ENCODE measurements at regions not wholly inside any gene's neighbourhood (a gene's known extent, or its start where the extent isn't known, plus 50 kb on each side); places are given as distances from the start of the nearest gene placed in this dataset.

DNA sequence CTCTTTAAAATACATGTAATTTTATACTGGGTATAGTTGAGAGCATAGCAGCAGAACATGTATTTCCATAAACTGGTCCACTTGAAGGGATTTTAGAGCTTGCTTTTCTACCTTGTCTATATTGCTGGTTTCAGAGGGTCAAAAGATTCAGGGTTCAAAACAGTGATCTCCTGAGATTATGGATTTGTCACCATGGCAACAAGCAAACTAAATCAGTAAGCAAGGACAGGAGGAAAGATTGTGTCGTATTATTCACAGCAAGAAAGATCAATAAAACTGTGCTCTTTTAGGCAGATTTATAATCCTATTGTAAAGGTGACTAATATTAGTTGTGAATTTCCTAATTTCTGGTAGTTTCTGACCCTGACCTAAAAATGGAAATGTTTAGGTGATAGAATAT lies 496.4 kb downstream of the LMO7 start:
- Mint-ChIP-seq H3K4me1 (no peaks in the 10 kb centered on the region), H3K27me3 (no peaks in the 10 kb centered on the region), H3K4me3 (no peak overlapping the region), H3K36me3 (no peaks in the 10 kb centered on the region), H3K9me3 (no peaks in the 10 kb centered on the region), H3K27ac (no peak overlapping the region)
- no peak for DNase-seq
- ATAC-seq (ENCODE audit: low read depth): no peak
- POLR2A ChIA-PET: no interaction called here

- H3K9me3 Mint-ChIP-seq: no peaks in the 10 kb centered on the region
- ATAC-seq (ENCODE audit: low read depth) (no peak), DNase-seq (no peak)
- no peak overlapping the region for H3K27ac Mint-ChIP-seq
- no peaks in the 10 kb centered on the region for H3K27me3 Mint-ChIP-seq
- H3K4me3 Mint-ChIP-seq: no peak overlapping the region
- POLR2A ChIA-PET: no interaction called here
- no peaks in the 10 kb centered on the region for H3K36me3 Mint-ChIP-seq
- no peaks in the 10 kb centered on the region for H3K4me1 Mint-ChIP-seq
Measured at GRCh38 chr13:76131551-76131950, 495.4 kb downstream of the LMO7 start.

DNA sequence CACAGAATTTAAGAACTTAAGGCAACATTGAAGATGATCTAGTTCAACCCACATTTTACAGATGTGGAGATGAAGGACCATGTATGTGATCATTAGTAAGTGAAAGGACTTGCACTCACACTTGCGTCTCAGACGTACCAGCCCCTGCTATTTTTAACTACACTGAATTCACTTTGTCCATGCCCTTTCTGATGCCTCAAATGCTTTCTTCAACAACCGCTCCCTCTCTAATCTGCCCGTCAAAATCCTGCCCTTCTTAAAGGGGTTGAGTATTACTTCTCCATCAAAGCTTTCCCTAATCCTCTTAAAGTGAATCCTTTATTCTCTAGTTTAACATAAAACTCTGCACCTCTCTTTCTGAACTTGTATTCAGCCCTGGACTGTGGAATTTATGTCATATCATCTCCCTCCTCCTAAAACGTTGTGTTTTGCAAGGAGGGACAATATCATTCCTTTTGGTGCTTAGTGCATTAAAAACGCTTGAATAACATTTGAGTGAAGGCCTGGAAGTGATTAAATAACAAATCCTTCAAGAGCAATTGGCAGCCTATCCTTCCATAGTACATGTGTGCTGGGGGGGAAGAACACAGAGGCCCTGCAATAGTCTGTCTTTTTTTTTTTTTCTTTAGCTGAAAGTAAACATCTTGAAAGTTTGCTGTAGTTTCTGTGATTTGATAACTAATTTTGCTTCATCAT lies 493.3 kb downstream of the LMO7 start:
- Mint-ChIP-seq H3K9me3 (peaks cover 3% of the 10 kb centered on the region), H3K4me1 (no peaks in the 10 kb centered on the region), H3K27me3 (no peaks in the 10 kb centered on the region), H3K4me3 (no peak overlapping the region), H3K36me3 (no peaks in the 10 kb centered on the region), H3K27ac (no peak overlapping the region)
- POLR2A ChIA-PET: no interaction called here
- ATAC-seq (ENCODE audit: low read depth): no peak
- no peak for DNase-seq

GRCh38 chr13:76127922-76128321 lies 491.8 kb downstream of the LMO7 start:
- no peak for ATAC-seq (ENCODE audit: low read depth)
- Mint-ChIP-seq H3K27me3 (no peaks in the 10 kb centered on the region), H3K27ac (no peak overlapping the region), H3K4me3 (no peak overlapping the region), H3K9me3 (peaks cover 7% of the 10 kb centered on the region), H3K36me3 (no peaks in the 10 kb centered on the region), H3K4me1 (no peaks in the 10 kb centered on the region)
- POLR2A ChIA-PET: no interaction called here
- no peak for DNase-seq

DNA sequence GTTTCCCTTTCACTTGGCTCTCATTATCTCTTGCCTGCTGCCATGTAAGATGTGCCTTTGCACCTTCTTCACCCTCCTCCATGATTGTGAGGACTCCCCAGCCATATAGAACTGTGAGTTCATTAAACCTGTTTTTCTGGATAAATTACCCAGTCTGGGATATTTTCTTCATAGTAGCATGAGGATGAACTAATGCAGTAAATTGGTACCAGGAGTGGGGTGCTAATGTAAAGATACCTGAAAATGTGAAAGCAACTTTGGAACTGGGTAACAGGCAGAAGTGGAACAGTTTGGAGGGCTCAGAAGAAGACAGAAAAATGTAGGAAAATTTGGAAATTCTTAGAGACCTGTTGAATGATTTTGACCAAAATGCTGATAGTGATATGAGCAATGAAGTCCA lies 487.4 kb downstream of the LMO7 start:
- no peak for DNase-seq
- no peak for ATAC-seq (ENCODE audit: low read depth)
- no peak overlapping the region for H3K4me3 Mint-ChIP-seq
- POLR2A ChIA-PET: no interaction called here
- peaks cover 13% of the 10 kb centered on the region for H3K9me3 Mint-ChIP-seq
- no peaks in the 10 kb centered on the region for H3K36me3 Mint-ChIP-seq
- no peaks in the 10 kb centered on the region for H3K4me1 Mint-ChIP-seq
- H3K27me3 Mint-ChIP-seq: no peaks in the 10 kb centered on the region
- no peak overlapping the region for H3K27ac Mint-ChIP-seq

DNA sequence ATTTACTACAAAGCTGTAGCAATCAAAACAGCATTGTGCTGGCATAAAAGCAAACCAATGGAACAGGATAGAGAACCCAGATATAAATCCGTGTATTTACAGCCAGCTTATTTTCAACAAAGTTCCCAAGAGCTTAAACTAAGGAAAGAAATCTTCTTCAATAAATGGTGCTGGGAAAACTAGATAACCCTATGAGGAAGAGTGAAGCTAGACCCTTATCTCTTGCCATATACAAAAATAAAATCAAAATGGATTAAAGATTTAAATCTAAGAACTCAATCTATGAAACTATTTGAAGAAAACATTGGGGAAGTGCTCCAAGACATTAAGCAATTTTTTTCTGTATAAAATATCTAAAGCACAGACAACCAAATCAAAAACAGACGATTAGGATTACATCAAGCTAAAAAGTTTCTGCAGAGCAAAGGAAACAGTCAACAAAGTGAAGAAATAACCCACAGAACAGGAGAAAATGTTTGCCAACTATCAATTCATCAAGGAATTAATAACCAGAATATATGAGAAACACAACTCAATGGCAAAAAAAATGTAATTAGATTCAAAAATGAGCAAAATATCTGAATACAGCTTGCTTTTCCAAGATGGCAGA lies 480.7 kb downstream of the LMO7 start:
- no peak overlapping the region for H3K27ac Mint-ChIP-seq
- DNase-seq (no peak), ATAC-seq (ENCODE audit: low read depth) (no peak)
- no peak overlapping the region for H3K4me3 Mint-ChIP-seq
- H3K9me3 Mint-ChIP-seq: peaks cover 1% of the 10 kb centered on the region
- POLR2A ChIA-PET: no interaction called here
- no peaks in the 10 kb centered on the region for H3K36me3 Mint-ChIP-seq
- no peaks in the 10 kb centered on the region for H3K27me3 Mint-ChIP-seq
- H3K4me1 Mint-ChIP-seq: no peaks in the 10 kb centered on the region

DNA sequence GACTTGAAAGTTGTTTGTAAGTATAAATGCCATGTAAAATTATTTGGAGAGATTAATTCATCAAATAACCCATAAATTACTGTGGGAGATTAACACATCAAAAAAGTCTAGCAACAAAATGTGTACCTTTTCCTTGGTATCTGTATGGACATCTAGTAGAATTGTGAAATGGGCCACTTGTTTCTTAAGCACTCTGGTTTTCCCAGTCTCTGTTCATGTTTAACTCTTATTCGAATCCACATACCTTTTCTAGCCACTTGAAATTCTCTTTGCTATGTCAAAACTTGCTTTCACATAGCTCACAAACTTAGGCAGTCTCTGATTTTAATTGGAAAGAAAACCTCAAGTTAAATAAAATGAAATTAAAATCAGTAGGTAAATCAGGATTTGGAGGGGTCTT lies 470.6 kb downstream of the LMO7 start:
- no peak for DNase-seq
- no peaks in the 10 kb centered on the region for H3K36me3 Mint-ChIP-seq
- H3K27me3 Mint-ChIP-seq: no peaks in the 10 kb centered on the region
- no peaks in the 10 kb centered on the region for H3K4me1 Mint-ChIP-seq
- ATAC-seq (ENCODE audit: low read depth): no peak
- H3K27ac Mint-ChIP-seq: no peak overlapping the region
- peaks cover 2% of the 10 kb centered on the region for H3K9me3 Mint-ChIP-seq
- POLR2A ChIA-PET: no interaction called here
- H3K4me3 Mint-ChIP-seq: no peak overlapping the region

- Mint-ChIP-seq H3K4me1 (no peaks in the 10 kb centered on the region), H3K27ac (no peak overlapping the region), H3K27me3 (peaks cover 5% of the 10 kb centered on the region), H3K36me3 (no peaks in the 10 kb centered on the region), H3K4me3 (no peak overlapping the region), H3K9me3 (no peaks in the 10 kb centered on the region)
- ATAC-seq (ENCODE audit: low read depth): no peak
- POLR2A ChIA-PET: no interaction called here
- DNase-seq: no peak
Measured at GRCh38 chr13:76094645-76095044, 458.5 kb downstream of the LMO7 start.

- Mint-ChIP-seq H3K27ac (no peak overlapping the region), H3K4me1 (no peaks in the 10 kb centered on the region), H3K36me3 (no peaks in the 10 kb centered on the region), H3K4me3 (no peak overlapping the region), H3K27me3 (peaks cover 4% of the 10 kb centered on the region), H3K9me3 (peaks cover 3% of the 10 kb centered on the region)
- no peak for DNase-seq
- no peak for ATAC-seq (ENCODE audit: low read depth)
- POLR2A ChIA-PET: no interaction called here
Measured at GRCh38 chr13:76091076-76091475, 454.9 kb downstream of the LMO7 start.

- no peaks in the 10 kb centered on the region for H3K36me3 Mint-ChIP-seq
- no peaks in the 10 kb centered on the region for H3K4me1 Mint-ChIP-seq
- H3K4me3 Mint-ChIP-seq: no peak overlapping the region
- ATAC-seq (ENCODE audit: low read depth): no peak
- no peaks in the 10 kb centered on the region for H3K27me3 Mint-ChIP-seq
- no peak overlapping the region for H3K27ac Mint-ChIP-seq
- POLR2A ChIA-PET: no interaction called here
- peaks cover 5% of the 10 kb centered on the region for H3K9me3 Mint-ChIP-seq
- DNase-seq: no peak
Measured at GRCh38 chr13:76086729-76087128, 450.6 kb downstream of the LMO7 start.

DNA sequence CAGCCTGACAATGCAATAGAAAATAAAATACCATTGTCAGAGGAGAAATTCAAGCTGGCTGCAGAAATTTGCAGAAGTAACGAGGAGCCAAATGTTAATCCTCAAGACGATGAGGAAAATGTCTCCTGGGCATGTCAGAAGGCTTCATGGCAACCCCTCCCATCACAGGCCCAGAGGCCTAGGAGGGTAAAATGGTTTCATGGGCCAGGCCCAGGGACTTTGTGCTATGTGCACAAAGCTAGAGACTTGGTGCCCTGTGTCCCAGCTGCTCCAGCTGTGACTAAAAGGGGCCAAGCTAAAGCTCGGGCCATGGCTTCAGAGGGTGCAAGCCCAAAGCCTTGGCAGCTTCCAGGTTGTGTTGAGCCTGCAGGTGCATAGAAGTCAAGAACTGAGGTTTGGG lies 431.7 kb downstream of the LMO7 start:
- H3K4me3 Mint-ChIP-seq: no peak overlapping the region
- no peak overlapping the region for H3K27ac Mint-ChIP-seq
- peaks cover 15% of the 10 kb centered on the region for H3K9me3 Mint-ChIP-seq
- no peak for DNase-seq
- POLR2A ChIA-PET: no interaction called here
- no peak for ATAC-seq (ENCODE audit: low read depth)
- no peaks in the 10 kb centered on the region for H3K27me3 Mint-ChIP-seq
- H3K4me1 Mint-ChIP-seq: no peaks in the 10 kb centered on the region
- no peaks in the 10 kb centered on the region for H3K36me3 Mint-ChIP-seq

- no peaks in the 10 kb centered on the region for H3K36me3 Mint-ChIP-seq
- no peaks in the 10 kb centered on the region for H3K27me3 Mint-ChIP-seq
- no peak overlapping the region for H3K4me3 Mint-ChIP-seq
- no peak for DNase-seq
- no peaks in the 10 kb centered on the region for H3K9me3 Mint-ChIP-seq
- POLR2A ChIA-PET: no interaction called here
- no peaks in the 10 kb centered on the region for H3K4me1 Mint-ChIP-seq
- no peak for ATAC-seq (ENCODE audit: low read depth)
- no peak overlapping the region for H3K27ac Mint-ChIP-seq
Measured at GRCh38 chr13:76053181-76053580, 417.1 kb downstream of the LMO7 start.

- POLR2A ChIA-PET: no interaction called here
- Mint-ChIP-seq H3K4me1 (no peaks in the 10 kb centered on the region), H3K9me3 (no peaks in the 10 kb centered on the region), H3K4me3 (no peak overlapping the region), H3K27me3 (no peaks in the 10 kb centered on the region), H3K36me3 (no peaks in the 10 kb centered on the region), H3K27ac (no peak overlapping the region)
- DNase-seq: no peak
- ATAC-seq (ENCODE audit: low read depth): no peak
Measured at GRCh38 chr13:76049376-76049746, 413.2 kb downstream of the LMO7 start.

DNA sequence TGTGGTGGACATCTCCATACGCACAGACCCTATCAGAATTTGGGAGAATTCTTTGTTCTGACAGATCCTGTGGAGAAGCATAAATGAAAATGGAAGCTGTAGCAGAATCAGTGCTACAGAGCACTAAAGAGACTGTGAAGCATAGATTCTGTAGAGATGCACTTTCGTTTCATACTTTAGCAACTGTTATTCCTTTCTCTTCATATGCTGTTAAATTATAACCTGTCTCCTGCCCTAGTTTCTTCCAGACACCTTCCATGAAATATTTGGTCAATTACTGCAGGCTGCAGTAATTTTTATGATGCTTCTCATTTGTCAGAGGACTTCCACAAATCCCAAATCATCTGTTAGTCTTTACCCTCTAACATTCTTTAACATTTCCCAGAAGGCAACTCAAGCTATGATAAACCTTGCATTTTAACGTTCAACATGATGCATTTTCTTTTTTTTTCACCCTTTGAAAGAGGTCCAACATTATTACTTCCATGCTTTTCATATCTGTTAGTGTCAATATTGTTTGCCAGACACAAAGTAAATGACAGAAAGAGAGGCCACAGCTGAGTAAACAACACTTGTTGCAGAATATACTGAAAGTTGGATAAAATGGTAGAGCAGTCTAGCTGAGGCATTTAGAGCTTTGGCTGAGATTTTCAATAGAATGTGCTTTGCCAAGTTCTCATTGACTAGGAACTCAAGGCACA lies 412.7 kb downstream of the LMO7 start:
- H3K4me3 Mint-ChIP-seq: no peak overlapping the region
- ATAC-seq (ENCODE audit: low read depth): no peak
- H3K27ac Mint-ChIP-seq: no peak overlapping the region
- H3K36me3 Mint-ChIP-seq: no peaks in the 10 kb centered on the region
- H3K27me3 Mint-ChIP-seq: no peaks in the 10 kb centered on the region
- no peak for DNase-seq
- no peaks in the 10 kb centered on the region for H3K9me3 Mint-ChIP-seq
- H3K4me1 Mint-ChIP-seq: no peaks in the 10 kb centered on the region
- POLR2A ChIA-PET: no interaction called here

All from activated naive CD8-positive, alpha-beta T cell treated with anti-CD3 and anti-CD28 coated beads, Interleukin-2, amount 10 ng/mL, durations not matched to agents 7 days and 5 days (primary cell).